NCI-H69 (cell line): ENCODE measurements at regions not wholly inside any gene's neighbourhood (a gene's known extent, or its start where the extent isn't known, plus 50 kb on each side); places are given as distances from the start of the nearest gene placed in this dataset.

Experiments used
- DNase-seq: peaks from one replicate; lab custom pipeline; 2025; lab: John Stamatoyannopoulos, UW

GRCh38 chr2:116510117-116510671 lies 1304.3 kb upstream of the DDX18 start:
- DNase-seq = peak; percentile 82

- no peak for DNase-seq
Measured at GRCh38 chr2:116511426-116511825, 1303.1 kb upstream of the DDX18 start.

- DNase-seq = peak; percentile 38
Measured at GRCh38 chr2:116513991-116514390, 1300.5 kb upstream of the DDX18 start.

- DNase-seq = no peak
Measured at GRCh38 chr2:116517936-116518335, 1296.6 kb upstream of the DDX18 start.

DNA sequence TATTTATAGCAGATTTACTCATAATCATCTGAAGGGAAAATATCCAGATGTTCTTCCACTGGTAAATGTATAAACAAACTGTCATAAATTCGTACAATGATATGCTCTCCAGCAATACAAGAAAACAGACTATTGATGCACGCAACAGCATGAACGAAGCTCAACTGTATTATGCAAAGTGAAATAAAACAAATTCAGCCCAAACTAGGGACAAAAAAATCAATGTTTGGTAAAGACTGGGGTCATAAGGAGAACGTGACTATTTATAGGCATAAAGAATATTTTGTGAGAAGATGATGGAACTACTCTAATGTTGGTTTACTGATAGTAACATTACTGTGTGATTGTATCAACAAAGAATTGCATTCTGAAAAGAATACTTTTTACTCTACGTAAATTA lies 1276.7 kb upstream of the DDX18 start:
- no peak for DNase-seq

GRCh38 chr2:116545286-116546068 lies 1269.0 kb upstream of the DDX18 start:
- DNase-seq = no peak

DNA sequence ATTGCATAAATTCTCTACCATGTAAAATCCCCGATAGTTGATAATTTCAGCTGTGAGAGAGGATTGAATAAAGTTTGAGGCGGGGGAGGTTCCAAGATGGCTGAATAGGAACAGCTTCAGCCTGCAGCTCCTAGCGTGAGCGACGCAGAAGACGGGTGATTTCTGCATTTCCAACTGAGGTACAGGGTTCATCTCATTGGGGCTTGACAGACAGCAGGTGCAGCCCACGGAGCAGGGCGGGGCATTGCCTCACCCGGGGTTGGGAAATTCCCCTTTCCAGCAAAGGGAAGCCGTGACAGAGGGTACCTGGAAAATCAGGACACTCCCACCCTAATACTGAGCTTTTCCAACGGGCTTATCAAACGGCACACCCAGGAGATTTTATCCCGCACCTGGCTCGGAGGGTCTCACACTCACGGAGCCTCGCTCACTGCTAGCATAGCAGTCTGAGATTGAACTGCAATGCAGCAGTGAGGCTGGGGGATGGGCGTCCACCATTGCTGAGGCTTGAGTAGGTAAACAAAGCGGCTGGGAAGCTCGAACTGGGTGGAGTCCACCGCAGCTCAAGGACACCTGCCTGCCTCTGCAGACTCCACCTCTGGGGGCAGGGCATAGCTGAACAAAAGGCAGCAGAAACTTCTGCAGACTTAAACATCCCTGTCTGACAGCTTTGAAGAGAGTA lies 1261.6 kb upstream of the DDX18 start:
- DNase-seq = peak; percentile 7

DNA sequence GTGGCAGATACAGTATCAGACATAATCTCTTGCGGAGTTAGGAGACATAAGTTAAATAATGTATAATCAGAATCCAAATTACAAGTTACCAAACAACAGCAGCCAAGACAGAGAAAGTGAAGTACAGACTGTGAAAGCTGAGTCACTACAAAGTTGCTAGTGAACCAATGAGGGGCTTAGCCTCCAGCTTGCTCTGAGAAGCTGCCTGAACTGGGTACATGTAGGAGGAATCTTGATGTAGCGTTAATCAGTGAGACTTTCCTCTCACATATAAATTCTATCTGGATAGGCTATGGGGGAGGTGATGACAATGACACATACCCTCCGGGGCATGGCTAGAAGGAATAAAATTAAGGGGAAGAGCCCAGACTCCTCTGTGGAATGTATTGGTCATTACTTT lies 1234.3 kb upstream of the DDX18 start:
- no peak for DNase-seq

DNA sequence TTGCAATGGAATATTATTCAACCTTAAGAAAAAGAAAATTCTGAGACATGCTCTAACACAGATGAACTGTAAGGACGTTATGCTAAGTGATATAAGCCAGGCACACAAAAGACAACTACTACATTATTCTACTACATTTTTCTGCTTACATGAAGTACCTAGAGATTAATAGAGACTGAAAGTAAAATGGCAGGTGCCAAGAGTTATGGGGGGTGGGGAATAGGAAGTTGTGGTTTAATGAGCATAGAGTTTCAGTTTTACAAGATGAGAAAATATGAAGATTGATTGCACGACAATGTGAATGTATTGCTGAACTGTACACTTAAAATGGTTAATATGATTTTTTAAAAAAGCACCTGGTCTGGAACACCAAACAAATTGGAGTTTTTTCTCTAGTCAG lies 1231.6 kb upstream of the DDX18 start:
- no peak for DNase-seq

DNA sequence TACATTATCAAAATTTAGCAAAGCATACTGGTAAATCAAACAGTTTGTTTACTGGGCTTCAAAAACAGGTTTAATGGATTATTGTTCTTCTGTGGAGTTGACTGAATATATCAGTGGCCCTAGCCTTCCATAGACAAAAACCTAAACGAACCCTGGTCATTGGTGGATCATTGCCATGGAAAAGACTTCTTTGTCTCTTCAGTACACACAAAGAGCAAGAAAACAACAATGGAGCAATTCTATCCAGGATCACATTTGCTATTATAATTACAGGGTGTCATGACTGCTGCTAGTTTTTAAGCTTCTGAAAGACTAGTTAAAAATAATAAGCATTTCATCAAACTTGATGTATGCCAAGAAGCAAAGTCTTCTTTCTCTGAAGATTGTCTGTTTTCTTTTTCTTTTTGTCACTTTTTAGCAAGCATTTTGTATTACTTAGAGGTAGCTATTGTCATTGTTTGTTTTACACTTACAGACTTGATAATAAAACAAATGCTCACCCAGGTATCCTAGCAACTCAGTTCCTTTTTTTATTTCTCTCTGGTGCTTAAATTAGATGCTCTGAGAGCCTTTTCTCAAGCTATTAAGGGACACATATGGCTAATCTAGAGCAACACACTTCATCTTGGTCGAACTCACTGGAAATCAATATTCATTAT lies 1228.7 kb upstream of the DDX18 start:
- peak; percentile 75 for DNase-seq

GRCh38 chr2:116586328-116586689 lies 1228.2 kb upstream of the DDX18 start:
- peak; percentile 59 for DNase-seq
